ENCODE measurements at regions not wholly inside any gene's neighbourhood (a gene's known extent, or its start where the extent isn't known, plus 50 kb on each side); places are given as distances from the start of the nearest gene placed in this dataset.

GRCh38 chr20:41938353-41938752, 320.2 kb upstream of the CHD6 start:
- TF ChIP-seq CTCF (IDR thresholded peaks at IDR 0.05) (no peak), POLR2A (IDR thresholded peaks at IDR 0.05) (no peak)

All from testis (tissue), 2 donors.